ENCODE measurements at regions not wholly inside any gene's neighbourhood (a gene's known extent, or its start where the extent isn't known, plus 50 kb on each side); places are given as distances from the start of the nearest gene placed in this dataset.

- peaks cover 0 to 23% (median 7%) of the 10 kb centered on the region in 8 donors for H3K9me3 ChIP-seq
- WGBS, 5 donors: 40 to 47% (median 43%) methylated on average over 6 of the region's 6 CpGs
- DNase-seq: no peak
- H3K27ac ChIP-seq: no peak overlapping the region
- TF ChIP-seq, protein P1, sequence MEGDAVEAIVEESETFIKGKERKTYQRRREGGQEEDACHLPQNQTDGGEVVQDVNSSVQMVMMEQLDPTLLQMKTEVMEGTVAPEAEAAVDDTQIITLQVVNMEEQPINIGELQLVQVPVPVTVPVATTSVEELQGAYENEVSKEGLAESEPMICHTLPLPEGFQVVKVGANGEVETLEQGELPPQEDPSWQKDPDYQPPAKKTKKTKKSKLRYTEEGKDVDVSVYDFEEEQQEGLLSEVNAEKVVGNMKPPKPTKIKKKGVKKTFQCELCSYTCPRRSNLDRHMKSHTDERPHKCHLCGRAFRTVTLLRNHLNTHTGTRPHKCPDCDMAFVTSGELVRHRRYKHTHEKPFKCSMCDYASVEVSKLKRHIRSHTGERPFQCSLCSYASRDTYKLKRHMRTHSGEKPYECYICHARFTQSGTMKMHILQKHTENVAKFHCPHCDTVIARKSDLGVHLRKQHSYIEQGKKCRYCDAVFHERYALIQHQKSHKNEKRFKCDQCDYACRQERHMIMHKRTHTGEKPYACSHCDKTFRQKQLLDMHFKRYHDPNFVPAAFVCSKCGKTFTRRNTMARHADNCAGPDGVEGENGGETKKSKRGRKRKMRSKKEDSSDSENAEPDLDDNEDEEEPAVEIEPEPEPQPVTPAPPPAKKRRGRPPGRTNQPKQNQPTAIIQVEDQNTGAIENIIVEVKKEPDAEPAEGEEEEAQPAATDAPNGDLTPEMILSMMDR (IDR thresholded peaks at IDR 0.05 in 8 of 11, conservative IDR thresholded peaks at IDR 0.05 in 3 of 11): no peak
- TF ChIP-seq POLR2AphosphoS5 (IDR thresholded peaks at IDR 0.05): no peak
- TF ChIP-seq POLR2A (IDR thresholded peaks at IDR 0.05): no peak
- intact Hi-C loops (cut with DNase I; ENCODE audit: low total_unique reads): no loop called here
- H3K27me3 ChIP-seq (replicated peaks in 1 of 7): no peaks in the 10 kb centered on the region
- no peaks in the 10 kb centered on the region for H3K4me1 ChIP-seq
- no peak overlapping the region for H3K4me3 ChIP-seq
- no peaks in the 10 kb centered on the region for H3K36me3 ChIP-seq
These were observed 591.6 kb upstream of the PFKP start for GRCh38 chr10:2475711-2476217.

DNA sequence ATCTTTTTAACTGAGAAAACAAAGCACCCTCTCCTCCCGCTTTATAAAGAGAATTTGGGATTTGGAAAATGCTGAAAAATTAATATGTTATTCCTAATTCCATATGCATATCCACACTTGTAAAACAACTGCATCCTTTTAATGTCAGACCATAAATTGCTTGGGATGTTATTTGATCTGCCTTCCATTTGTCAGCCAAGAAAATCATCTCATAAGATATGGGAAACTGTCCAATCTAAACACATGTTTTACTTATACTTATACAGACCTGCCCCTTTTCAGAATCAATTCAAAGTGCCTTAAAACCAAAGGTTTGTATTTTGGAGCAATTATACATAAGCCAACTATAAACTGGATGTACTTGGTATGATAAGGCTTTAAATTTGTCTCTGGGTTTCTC lies 595.5 kb upstream of the PFKP start:
- intact Hi-C loops (cut with DNase I; ENCODE audit: low total_unique reads): no loop called here
- Histone ChIP-seq H3K4me3 (no peak overlapping the region), H3K4me1 (no peaks in the 10 kb centered on the region), H3K9me3 (peaks cover 0 to 23% (median 7%) of the 10 kb centered on the region in 8 donors), H3K27ac (no peak overlapping the region), H3K27me3 (replicated peaks in 1 of 7) (no peaks in the 10 kb centered on the region), H3K36me3 (no peaks in the 10 kb centered on the region)
- DNase-seq: no peak
- WGBS, 5 donors: 80 to 97% (median 93%) methylated on average over 1 of the region's 1 CpG
- TF ChIP-seq POLR2AphosphoS5 (IDR thresholded peaks at IDR 0.05): no peak
- TF ChIP-seq POLR2A (IDR thresholded peaks at IDR 0.05): no peak
- TF ChIP-seq, protein P1 (IDR thresholded peaks at IDR 0.05 in 8 of 11, conservative IDR thresholded peaks at IDR 0.05 in 3 of 11): no peak

GRCh38 chr10:2469802-2470201 lies 597.5 kb upstream of the PFKP start:
- no peak for TF ChIP-seq POLR2A (IDR thresholded peaks at IDR 0.05)
- no peak for TF ChIP-seq POLR2AphosphoS5 (IDR thresholded peaks at IDR 0.05)
- TF ChIP-seq, protein P1 (IDR thresholded peaks at IDR 0.05 in 8 of 11, conservative IDR thresholded peaks at IDR 0.05 in 3 of 11): no peak
- no peak overlapping the region for H3K27ac ChIP-seq
- no peaks in the 10 kb centered on the region for H3K27me3 ChIP-seq (replicated peaks in 1 of 7)
- DNase-seq: no peak
- peaks cover 0 to 35% (median 19%) of the 10 kb centered on the region in 8 donors for H3K9me3 ChIP-seq
- WGBS, 5 donors: 55 to 88% (median 69%) methylated on average over 2 of the region's 2 CpGs
- intact Hi-C loops (cut with DNase I; ENCODE audit: low total_unique reads): no loop called here
- no peaks in the 10 kb centered on the region for H3K4me1 ChIP-seq
- H3K4me3 ChIP-seq: no peak overlapping the region
- H3K36me3 ChIP-seq: no peaks in the 10 kb centered on the region

DNA sequence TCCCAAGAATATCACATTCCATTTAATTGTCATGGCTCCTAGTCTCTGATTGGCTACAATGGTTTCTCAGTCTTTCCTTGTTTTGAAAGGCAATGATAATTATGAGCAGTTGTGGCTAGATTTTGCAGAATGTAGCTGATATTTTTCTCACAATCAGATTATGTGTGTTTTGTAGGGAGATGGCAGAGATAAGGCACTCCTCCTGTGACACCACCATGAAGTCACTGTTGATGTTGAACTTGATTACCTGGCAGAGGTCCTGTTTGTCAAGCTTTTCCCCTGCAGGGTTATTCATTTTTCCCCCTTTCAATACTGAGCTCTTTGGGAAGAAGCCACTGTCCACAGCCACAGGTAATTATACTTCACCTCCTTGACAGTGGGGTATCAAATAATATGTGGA lies 602.9 kb upstream of the PFKP start:
- Histone ChIP-seq H3K4me1 (no peaks in the 10 kb centered on the region), H3K27ac (no peak overlapping the region), H3K36me3 (no peaks in the 10 kb centered on the region), H3K27me3 (replicated peaks in 1 of 7) (no peaks in the 10 kb centered on the region), H3K9me3 (peaks cover 0 to 29% (median 14%) of the 10 kb centered on the region in 8 donors), H3K4me3 (no peak overlapping the region)
- intact Hi-C loops (cut with DNase I; ENCODE audit: low total_unique reads): no loop called here
- TF ChIP-seq, protein P1 (IDR thresholded peaks at IDR 0.05 in 8 of 11, conservative IDR thresholded peaks at IDR 0.05 in 3 of 11): no peak
- no peak for TF ChIP-seq POLR2AphosphoS5 (IDR thresholded peaks at IDR 0.05)
- TF ChIP-seq POLR2A (IDR thresholded peaks at IDR 0.05): no peak
- no peak for DNase-seq

Data from spleen (tissue), 11 donors.